HK-2 (cell line): ENCODE measurements at regions not wholly inside any gene's neighbourhood (a gene's known extent, or its start where the extent isn't known, plus 50 kb on each side); places are given as distances from the start of the nearest gene placed in this dataset.
"Not testable (repeated sequence)": the region's sequence is repeated elsewhere in the genome, so short reads cannot be mapped to it uniquely, and the experiment has no call there.

Experiments
- DNase-seq: peaks from one replicate; pipeline ENCODE4 v3.0.0-alpha.2; 2018; ENCODE audit not compliant: unreplicated experiment

DNA sequence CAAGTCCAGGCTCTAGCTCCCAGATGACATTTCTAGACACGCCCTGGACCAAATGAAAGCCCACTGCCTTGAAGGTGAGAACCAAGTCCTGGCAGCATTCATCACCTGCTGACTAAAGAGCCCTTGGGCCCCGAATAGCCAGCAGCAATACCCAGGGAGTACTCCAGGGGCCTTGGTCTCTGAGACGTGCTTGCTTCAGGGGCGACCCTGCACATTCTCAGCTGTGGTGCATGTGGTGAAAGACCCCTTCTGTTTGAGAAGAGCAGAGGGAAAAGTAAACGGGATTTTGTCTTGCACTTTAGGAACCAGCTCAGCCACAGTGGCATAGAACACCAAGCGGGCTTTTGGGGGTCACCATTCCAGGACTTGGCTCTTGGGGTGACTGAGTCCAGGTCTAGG, 260.5 kb upstream of the MYT1L start:
- no peak for DNase-seq

- no peak for DNase-seq
Observed at GRCh38 chr2:2590841-2591541, 259.9 kb upstream of the MYT1L start.

- DNase-seq = no peak
Observed at GRCh38 chr2:2590141-2590540, 259.1 kb upstream of the MYT1L start.

GRCh38 chr2:2588777-2589176, 257.7 kb upstream of the MYT1L start:
- no peak for DNase-seq

- no peak for DNase-seq
Observed at GRCh38 chr2:2587354-2587753, 256.3 kb upstream of the MYT1L start.

DNA sequence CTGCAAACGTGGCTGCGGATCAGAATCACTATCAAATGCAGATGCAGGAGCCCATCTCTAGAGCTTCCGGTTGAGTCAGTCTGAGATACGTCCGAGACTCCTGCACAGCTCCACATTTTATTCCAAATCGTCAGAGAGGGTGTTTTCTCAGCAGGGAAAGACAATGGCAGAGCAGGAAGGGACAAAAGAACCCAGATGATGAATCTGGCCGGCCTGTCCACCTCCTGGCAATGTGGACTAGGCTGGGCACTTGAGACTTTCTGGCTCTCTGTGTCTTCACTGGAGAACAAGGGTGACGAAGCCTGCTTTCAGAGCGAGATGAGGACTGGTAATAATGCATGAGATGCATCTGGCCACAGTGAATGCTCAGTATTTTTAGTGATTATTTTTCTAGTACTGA, 255.9 kb upstream of the MYT1L start:
- DNase-seq = no peak

GRCh38 chr2:2586068-2586776, 255.1 kb upstream of the MYT1L start:
- no peak for DNase-seq

DNA sequence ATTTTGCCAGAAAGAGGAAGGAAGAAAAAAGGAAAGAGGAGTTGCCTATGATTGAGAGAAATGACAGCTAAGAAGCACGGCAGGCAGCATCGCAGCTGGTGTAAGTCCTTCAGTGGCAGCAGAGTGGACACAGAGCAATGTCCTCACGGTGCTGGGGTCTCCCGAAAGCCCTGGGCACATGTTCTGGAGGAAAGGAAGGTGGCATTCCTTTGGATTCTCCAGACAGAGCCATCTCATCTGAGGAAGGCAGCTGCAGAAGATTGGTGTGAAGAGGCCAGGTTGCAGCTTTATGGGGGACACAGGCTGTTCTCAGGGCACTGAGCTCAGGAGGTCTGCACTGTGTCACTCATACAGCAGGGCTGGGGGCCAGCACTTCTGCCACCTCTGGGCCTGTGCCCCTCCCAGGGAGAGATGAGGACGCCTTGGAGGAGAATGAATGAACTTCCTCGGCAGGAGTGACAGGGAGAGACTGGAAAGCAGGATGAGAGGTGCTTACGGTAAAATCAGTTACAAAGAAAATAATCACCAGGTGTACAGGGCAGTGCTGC, 252.0 kb upstream of the MYT1L start:
- DNase-seq = no peak

DNA sequence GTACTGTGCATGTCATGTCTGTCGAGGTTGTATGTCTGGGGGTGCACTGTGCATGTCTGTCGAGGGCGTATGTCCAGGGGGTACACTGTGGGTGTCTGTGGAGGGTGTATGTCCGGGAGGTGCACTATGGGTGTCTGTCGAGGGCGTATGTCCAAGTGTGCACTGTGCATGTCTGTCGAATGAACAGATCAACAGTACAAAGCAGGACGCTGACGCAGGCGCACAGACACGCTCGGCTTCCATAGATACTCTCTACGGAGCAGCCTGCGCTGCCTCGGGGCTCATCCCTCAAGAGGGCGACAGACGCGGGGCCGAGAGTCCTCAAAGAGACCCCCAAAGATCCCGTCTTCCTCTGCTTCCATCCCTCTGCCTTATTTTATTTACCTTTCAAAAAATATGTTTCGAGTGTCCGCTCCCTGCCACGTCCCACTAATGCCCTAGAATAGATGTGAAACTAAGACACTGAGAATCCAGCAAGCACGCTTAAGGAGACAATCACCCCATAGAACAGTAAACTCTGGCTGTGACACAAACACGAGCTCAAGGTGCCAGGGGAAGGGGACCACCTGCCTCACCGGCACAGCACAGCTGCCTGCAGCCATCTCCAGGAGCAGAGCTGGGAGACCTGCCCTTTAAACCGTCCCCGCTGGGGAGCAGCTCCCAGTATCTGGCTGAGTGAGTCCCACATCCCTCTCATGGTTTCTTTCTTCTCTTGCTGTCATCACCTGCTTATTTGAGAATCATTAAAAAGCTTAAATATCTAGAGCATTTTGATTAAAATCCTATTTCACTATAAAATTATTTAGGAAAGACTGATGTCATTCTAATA, 250.5 kb upstream of the MYT1L start:
- DNase-seq = no peak

DNA sequence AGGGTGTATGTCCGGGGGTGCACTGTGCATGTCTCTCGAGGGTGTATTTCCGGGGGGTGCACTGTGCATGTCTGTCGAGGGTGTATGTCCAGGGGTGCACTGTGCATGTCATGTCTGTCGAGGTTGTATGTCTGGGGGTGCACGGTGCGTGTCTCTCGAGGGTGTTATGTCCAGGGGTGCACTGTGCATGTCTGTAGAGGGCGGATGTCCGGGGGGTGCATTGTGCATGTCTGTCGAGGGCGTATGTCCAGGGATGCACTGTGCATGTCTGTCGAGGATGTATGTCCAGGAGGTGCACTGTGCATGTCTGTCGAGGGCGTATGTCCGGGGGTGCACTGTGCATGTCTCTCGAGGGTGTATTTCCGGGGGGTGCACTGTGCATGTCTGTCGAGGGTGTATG, 249.8 kb upstream of the MYT1L start:
- not testable (repeated sequence) for DNase-seq

DNA sequence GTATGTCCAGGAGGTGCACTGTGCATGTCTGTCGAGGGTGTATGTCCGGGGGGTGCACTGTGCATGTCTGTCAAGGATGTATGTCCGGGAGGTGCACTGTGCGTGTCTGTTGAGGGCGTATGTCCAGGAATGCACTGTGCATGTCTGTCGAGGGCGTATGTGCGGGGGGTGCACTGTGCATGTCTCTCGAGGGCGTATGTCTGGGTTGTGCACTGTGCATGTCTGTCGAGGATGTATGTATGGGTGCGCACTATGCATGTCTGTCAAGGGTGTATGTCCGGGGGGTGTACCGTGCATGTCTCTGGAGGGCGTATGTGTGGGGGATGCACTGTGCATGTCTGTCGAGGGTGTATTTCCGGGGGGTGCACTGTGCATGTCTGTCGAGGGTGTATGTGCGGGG, 249.3 kb upstream of the MYT1L start:
- no peak for DNase-seq

- DNase-seq = no peak
Observed at GRCh38 chr2:2579814-2580213, 248.7 kb upstream of the MYT1L start.

- DNase-seq = no peak
Observed at GRCh38 chr2:2577407-2577831, 246.3 kb upstream of the MYT1L start.

DNA sequence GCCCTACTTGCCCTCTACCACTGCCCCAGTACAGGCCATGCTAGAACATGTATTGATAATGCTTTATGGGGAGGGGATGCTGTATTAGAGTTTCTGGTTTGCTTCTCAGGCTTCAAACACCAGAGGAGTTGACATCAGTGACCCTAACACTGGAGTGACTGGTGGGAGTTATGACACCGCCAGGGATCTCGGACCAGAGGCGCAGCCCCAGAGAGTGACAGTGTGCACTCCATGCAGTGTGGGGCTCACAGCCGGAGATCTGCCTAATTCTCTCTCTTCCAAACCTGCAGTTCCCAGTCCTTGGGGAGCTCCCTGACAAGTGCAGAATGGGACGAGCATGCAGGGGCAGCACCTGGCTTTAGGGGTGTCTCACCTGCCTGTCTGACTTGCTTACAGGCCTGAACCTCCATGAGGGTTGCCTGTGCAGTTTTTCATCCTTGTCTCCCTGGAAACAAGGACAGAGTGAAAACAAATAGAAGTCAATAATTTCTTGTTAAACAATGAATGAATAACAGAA, 244.9 kb upstream of the MYT1L start:
- DNase-seq = no peak

DNA sequence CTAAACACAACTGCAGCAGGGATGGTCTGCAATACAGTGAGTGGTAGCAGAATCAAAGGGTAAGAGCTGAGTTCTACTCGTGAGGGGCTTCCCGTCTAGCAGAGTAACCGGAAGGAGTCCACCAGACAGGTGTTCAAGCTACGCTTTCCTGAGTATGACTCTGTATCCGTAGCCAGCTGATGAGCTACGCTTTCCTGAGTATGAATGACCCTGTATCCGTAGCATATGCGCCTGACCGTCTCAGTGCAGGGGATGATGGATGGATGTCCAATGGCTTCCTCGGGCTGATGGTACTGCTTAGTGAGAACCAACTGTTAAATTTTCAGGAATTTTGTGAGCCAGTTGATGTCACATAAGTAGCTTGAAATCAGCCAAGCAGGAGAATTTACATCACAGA, 244.1 kb upstream of the MYT1L start:
- DNase-seq = no peak

DNA sequence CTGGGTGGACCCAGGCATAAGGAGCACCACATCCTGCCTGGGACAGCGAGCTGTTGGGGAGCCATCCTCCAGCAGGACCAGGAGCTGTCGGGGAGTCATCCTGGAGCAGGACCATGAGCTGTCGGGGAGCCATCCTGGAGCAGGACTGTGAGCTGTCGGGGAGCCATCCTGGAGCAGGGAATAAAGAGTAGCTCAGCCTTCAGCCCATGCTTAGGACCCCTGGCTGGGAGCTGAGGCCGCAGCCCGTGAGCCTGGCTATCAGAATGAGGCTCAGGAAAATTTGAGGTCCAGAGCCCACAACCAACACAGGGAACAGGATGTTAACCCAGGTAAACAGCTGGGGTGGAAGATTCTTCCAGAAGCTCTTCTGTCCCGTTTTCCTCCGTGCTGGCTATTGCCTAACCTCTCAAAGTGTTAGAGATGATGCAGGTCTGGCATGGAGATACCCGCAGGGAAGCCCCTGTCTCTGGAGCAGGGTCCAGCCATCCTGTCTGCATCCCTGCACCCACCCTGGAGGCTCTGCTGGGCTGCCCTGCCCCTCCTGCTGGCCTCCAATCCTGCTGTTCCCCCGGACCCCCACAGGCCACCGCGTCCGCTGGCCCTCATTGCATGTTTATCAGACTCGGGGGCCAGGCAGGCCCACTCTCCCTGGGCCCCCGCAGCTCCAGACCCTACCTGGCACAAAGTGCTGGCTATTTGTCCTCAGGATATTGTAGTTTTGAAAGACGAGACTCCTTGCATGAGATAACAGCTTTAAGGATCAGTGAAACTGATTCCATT, 243.5 kb upstream of the MYT1L start:
- no peak for DNase-seq

DNA sequence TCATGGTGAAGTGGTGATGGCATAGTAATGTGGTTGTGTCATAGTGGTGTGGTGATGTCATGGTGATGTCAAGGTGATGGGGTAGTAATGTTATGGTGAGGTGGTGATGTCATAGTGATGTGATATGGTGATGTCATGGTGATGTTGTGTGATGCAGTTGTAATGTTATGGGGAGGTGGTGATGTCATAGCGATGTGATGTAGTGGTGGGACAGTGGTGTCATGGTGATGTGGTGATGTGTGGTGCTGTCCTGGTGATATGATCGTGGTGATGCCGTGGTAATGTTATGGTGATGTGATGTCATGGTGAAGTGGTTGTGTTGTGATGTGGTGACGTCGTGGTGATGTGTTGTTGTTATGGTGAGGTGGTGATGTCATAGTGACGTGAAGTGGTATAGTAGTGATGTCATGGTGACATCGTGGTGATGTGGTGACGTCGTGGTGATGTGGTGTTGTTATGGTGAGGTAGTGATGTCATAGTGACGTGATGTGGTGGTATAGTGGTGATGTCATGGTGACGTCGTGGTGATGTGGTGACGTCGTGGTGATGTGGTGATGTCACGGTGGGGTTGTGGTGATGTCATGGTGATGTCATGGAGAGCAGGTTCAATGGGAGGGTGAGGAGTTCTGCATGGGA, 242.7 kb upstream of the MYT1L start:
- DNase-seq = no peak

GRCh38 chr2:2573205-2573604, 242.1 kb upstream of the MYT1L start:
- no peak for DNase-seq

DNA sequence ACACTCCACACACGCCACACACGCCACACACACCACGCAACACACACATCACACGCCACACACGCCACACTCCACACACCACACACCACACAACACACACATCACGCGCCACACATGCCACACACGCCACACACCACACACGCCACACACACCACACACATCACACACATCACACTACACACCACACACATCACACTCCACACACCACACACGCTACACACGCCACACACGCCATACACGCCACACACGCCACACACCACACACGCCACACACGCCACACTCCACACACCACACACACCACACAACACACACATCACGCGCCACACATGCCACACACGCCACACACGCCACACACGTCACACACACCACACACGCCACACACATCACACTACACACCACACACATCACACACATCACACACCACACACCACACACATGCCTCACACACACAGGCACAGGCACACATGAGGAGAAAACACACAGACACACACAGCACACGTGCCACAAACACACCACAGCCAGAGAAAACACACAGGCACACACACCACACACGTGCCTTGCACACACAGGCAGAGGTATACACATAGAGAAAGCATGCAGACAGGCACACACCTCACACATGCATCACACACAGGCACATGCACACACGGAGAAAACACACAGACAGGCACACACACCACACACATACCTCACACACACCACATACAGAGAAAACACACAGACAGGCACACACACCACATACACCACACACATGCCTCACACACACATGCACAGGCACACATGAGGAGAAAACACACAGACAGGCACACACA, 241.5 kb upstream of the MYT1L start:
- no peak for DNase-seq
